H1 (cell line): ENCODE measurements at regions not wholly inside any gene's neighbourhood (a gene's known extent, or its start where the extent isn't known, plus 50 kb on each side); places are given as distances from the start of the nearest gene placed in this dataset.

Experiments used
- CTCF ChIA-PET: fragments of 300-600 bp; sonication (Branson Sonifier 250); formaldehyde crosslinking; loops from one replicate; lab custom pipeline; 2021; ENCODE audit not compliant: partially characterized antibody; lab: Charles Lee
- POLR2A ChIA-PET: fragments of 300-600 bp; sonication (Branson Sonifier 250); formaldehyde crosslinking; loops from one replicate; lab custom pipeline; 2021; ENCODE audit warnings: inconsistent platforms; ENCODE audit not compliant: partially characterized antibody; lab: Charles Lee
- DNase-seq, 2 experiments: peaks; one replicate each; pipeline versions ENCODE4 v3.0.0 to v3.0.0-alpha.2; 2010 to 2022; ENCODE audit warnings: low spot score in 2 of 2, low read depth in 1 of 2, mixed read lengths in 1 of 2
- FAIRE-seq: peaks from 2 replicates; lab custom pipeline; 2011; peaks lifted over from hg19 to GRCh38; lab: Jason Lieb, UNC
- H2AFZ ChIP-seq: 2 replicates; pipeline ENCODE4 v1.8.1; 2012; ENCODE audit warnings: low read length, inconsistent platforms
- H2AK5ac ChIP-seq: 2 replicates; pipeline ENCODE4 v1.6.1; 2013; ENCODE audit warnings: low read depth, low read length
- H2BK120ac ChIP-seq: replicated peaks from 2 replicates; pipeline ENCODE3; 2013; ENCODE audit warnings: low read depth, low read length, inconsistent platforms
- H2BK12ac ChIP-seq: 2 replicates; pipeline ENCODE4 v1.6.1; 2013; ENCODE audit warnings: low read depth, low read length
- H2BK15ac ChIP-seq: 2 replicates; pipeline ENCODE4 v1.6.1; 2013; ENCODE audit warnings: low read length
- H2BK20ac ChIP-seq: 2 replicates; pipeline ENCODE4 v1.6.1; 2013; ENCODE audit warnings: low read length
- H2BK5ac ChIP-seq: 2 replicates; pipeline ENCODE4 v1.6.1; 2013; ENCODE audit warnings: low read depth, low read length
- H3K14ac ChIP-seq: 2 replicates; pipeline ENCODE4 v1.6.1; 2013; ENCODE audit warnings: inconsistent platforms; ENCODE audit not compliant: insufficient read length
- H3K18ac ChIP-seq: 2 replicates; pipeline ENCODE4 v1.6.1; 2013; ENCODE audit warnings: low read length; ENCODE audit errors: extremely low read depth
- H3K23ac ChIP-seq: 2 replicates; pipeline ENCODE4 v1.6.1; 2013; ENCODE audit warnings: inconsistent platforms; ENCODE audit not compliant: insufficient read length
- H3K23me2 ChIP-seq: 2 replicates; pipeline ENCODE4 v1.6.1; 2013; ENCODE audit warnings: low read depth, low read length
- H3K27ac ChIP-seq: 2 replicates; pipeline ENCODE4 v1.6.1; 2011; ENCODE audit warnings: low read depth, low read length, inconsistent platforms
- H3K27me3 ChIP-seq, 4 experiments: replicated peaks in 1 of 4; 1 replicate in 1 of 4; 2 replicates in 3 of 4; pipeline versions ENCODE4 v1.6.1 to v1.8.1; 2011 to 2013; ENCODE audit warnings: low read length in 3 of 4, mild to moderate bottlenecking in 3 of 4, inconsistent platforms in 2 of 4, mixed read lengths in 2 of 4, moderate library complexity in 1 of 4; ENCODE audit not compliant: control insufficient read depth in 3 of 4, insufficient read depth in 3 of 4; ENCODE audit errors: extremely low read depth in 1 of 4
- H3K36me3 ChIP-seq, 4 experiments: 2 replicates each; pipeline versions ENCODE4 v1.6.1 to v1.8.1; 2011 to 2013; ENCODE audit warnings: mild to moderate bottlenecking in 4 of 4, low read length in 3 of 4, moderate library complexity in 2 of 4, control low read depth in 1 of 4, inconsistent platforms in 1 of 4; ENCODE audit not compliant: insufficient read depth in 4 of 4, control insufficient read depth in 2 of 4
- H3K4ac ChIP-seq: replicated peaks from 2 replicates; pipeline ENCODE3; 2013; ENCODE audit warnings: low read length, low read depth, mixed read lengths, inconsistent platforms; ENCODE audit not compliant: insufficient read length
- H3K4me1 ChIP-seq, 4 experiments: replicated peaks in 1 of 4; 1 replicate in 1 of 4; 2 replicates in 3 of 4; pipeline versions ENCODE4 v1.6.1 to v1.8.1; 2011 to 2013; ENCODE audit warnings: low read length in 3 of 4, inconsistent platforms in 2 of 4, mixed read lengths in 1 of 4; ENCODE audit not compliant: insufficient read depth in 4 of 4, control insufficient read depth in 3 of 4
- H3K4me2 ChIP-seq, 2 experiments: 2 replicates each; pipeline versions ENCODE4 v1.6.1 to v1.8.1; 2011 to 2013; ENCODE audit warnings: low read depth in 2 of 2, low read length in 2 of 2, control low read depth in 1 of 2, inconsistent platforms in 1 of 2, mild to moderate bottlenecking in 1 of 2; ENCODE audit not compliant: insufficient read depth in 1 of 2
- H3K4me3 ChIP-seq, 4 experiments: fragments of 200-600, 300-600 bp in 1 of 4; sonication (generic), shearing (Covaris generic), sonication (Bioruptor Twin) in 1 of 4; 2 replicates each; pipeline versions ENCODE4 v1.5.1 to v1.8.1; 2011 to 2016; ENCODE audit warnings: low read length in 4 of 4, low read depth in 3 of 4, control low read depth in 2 of 4, inconsistent platforms in 2 of 4, mild to moderate bottlenecking in 2 of 4, mixed read lengths in 1 of 4, moderate library complexity in 1 of 4; ENCODE audit not compliant: insufficient read depth in 2 of 4; ENCODE audit errors: extremely low read depth in 1 of 4
- H3K56ac ChIP-seq: replicated peaks from 2 replicates; pipeline ENCODE3; 2013; ENCODE audit warnings: low read depth, mild to moderate bottlenecking, mixed read lengths, low read length, inconsistent platforms; ENCODE audit not compliant: insufficient read length
- H3K79me1 ChIP-seq: 2 replicates; pipeline ENCODE4 v1.6.1; 2013; ENCODE audit warnings: low read depth, low read length, control low read depth
- H3K79me2 ChIP-seq, 2 experiments: 2 replicates each; pipeline versions ENCODE4 v1.6.1 to v1.8.1; 2012 to 2013; ENCODE audit warnings: low read length in 2 of 2, mild to moderate bottlenecking in 2 of 2, inconsistent platforms in 1 of 2; ENCODE audit not compliant: insufficient read depth in 2 of 2, control insufficient read depth in 1 of 2
- H3K9ac ChIP-seq, 4 experiments: replicated peaks in 1 of 4; 1 replicate in 1 of 4; 2 replicates in 3 of 4; pipeline versions ENCODE4 v1.6.1 to v1.8.1; 2011 to 2013; ENCODE audit warnings: low read depth in 3 of 4, low read length in 3 of 4, control low read depth in 2 of 4, mild to moderate bottlenecking in 2 of 4, moderate library complexity in 2 of 4, inconsistent platforms in 1 of 4; ENCODE audit errors: extremely low read depth in 1 of 4
- H3K9me3 ChIP-seq, 2 experiments: 2 replicates each; pipeline versions ENCODE4 v1.6.1 to v1.8.1; 2012 to 2013; ENCODE audit warnings: mild to moderate bottlenecking in 2 of 2, moderate library complexity in 2 of 2, control low read depth in 1 of 2, inconsistent platforms in 1 of 2, low read depth in 1 of 2, low read length in 1 of 2, mixed read lengths in 1 of 2; ENCODE audit not compliant: insufficient read depth in 2 of 2
- H4K20me1 ChIP-seq, 2 experiments: replicated peaks in 1 of 2; 2 replicates each; pipeline versions ENCODE3 to v1.8.1; 2011 to 2013; ENCODE audit warnings: inconsistent platforms in 2 of 2, low read length in 2 of 2, mild to moderate bottlenecking in 1 of 2; ENCODE audit not compliant: insufficient read depth in 2 of 2, control insufficient read depth in 1 of 2
- H4K5ac ChIP-seq: 2 replicates; pipeline ENCODE4 v1.6.1; 2013; ENCODE audit warnings: low read length, low read depth, mixed read lengths, inconsistent platforms; ENCODE audit not compliant: insufficient read length
- H4K8ac ChIP-seq: 2 replicates; pipeline ENCODE4 v1.8.0; 2013; ENCODE audit warnings: mild to moderate bottlenecking, moderate library complexity, low read length, inconsistent platforms; ENCODE audit not compliant: insufficient read depth; ENCODE audit errors: extremely low read depth
- H4K91ac ChIP-seq: replicated peaks from 2 replicates; pipeline ENCODE3; 2013; ENCODE audit warnings: low read length, mixed read lengths, inconsistent platforms; ENCODE audit not compliant: insufficient read length
- MAFK ChIP-seq: IDR thresholded peaks from 2 replicates; pipeline ENCODE4 v1.6.1; 2012; ENCODE audit warnings: low read depth, mild to moderate bottlenecking, improper control_type of control experiment, low read length
- SIX5 ChIP-seq: IDR thresholded peaks from 2 replicates; pipeline ENCODE4 v1.6.1; 2011; ENCODE audit warnings: mild to moderate bottlenecking, low read depth, low read length

DNA sequence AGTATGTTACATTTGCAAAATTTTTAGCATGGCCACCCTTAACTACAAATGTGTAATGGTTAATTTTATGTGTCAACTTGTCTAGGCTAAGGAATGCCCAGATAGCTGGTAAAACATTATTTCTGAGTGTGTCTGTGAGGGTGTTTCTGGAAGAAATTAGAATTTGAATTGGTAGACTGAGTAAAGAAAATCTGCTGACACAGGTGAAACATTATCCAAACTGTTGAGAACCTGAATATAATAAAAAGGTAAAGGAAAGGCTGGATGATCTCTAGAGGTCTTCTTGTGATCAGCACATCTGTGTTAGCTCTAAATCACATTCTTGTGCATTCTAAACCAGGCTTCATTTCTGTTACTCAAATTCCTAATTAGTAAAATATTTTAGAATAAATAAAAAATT, 100.8 kb downstream of the UCHL5 start:
- H3K9me3 ChIP-seq, result no peaks in the 10 kb centered on the region
- no peaks in the 10 kb centered on the region for H3K36me3 ChIP-seq
- H2BK120ac ChIP-seq, result no peak overlapping the region
- DNase-seq (no peak), FAIRE-seq (no peak)
- no peaks in the 10 kb centered on the region for H4K20me1 ChIP-seq
- no peak overlapping the region for H3K23ac ChIP-seq
- no peak for TF ChIP-seq SIX5
- peak; percentile 41; the same call in 1 of the 2 replicates for TF ChIP-seq MAFK
- ChIA-PET POLR2A (no interaction called here), CTCF (interaction anchor here (1.3 kb wide), 1 partner anchor 98 kb away, joined by 3 read pairs; no protein-coding TSS in a partner anchor)
- H3K14ac ChIP-seq, result no peak overlapping the region
- no peak overlapping the region for H2AK5ac ChIP-seq
- H2BK5ac ChIP-seq, result no peak overlapping the region
- no peaks in the 10 kb centered on the region for H3K79me1 ChIP-seq
- H3K79me2 ChIP-seq, result no peaks in the 10 kb centered on the region
- H3K27ac ChIP-seq, result no peak overlapping the region
- no peak overlapping the region for H3K4me2 ChIP-seq
- no peak overlapping the region for H2AFZ ChIP-seq
- H2BK20ac ChIP-seq, result no peak overlapping the region
- no peaks in the 10 kb centered on the region for H3K23me2 ChIP-seq
- H3K4me1 ChIP-seq, result no peaks in the 10 kb centered on the region
- H3K9ac ChIP-seq, result no peak overlapping the region
- H3K56ac ChIP-seq, result no peak overlapping the region
- no peak overlapping the region for H2BK12ac ChIP-seq
- H4K5ac ChIP-seq, result no peak overlapping the region
- no peak overlapping the region for H3K4ac ChIP-seq
- H3K27me3 ChIP-seq, result no peaks in the 10 kb centered on the region
- H3K18ac ChIP-seq, result no peak overlapping the region
- H4K91ac ChIP-seq, result no peak overlapping the region
- H4K8ac ChIP-seq, result no peak overlapping the region
- H3K4me3 ChIP-seq, result no peak overlapping the region
- H2BK15ac ChIP-seq, result no peak overlapping the region
